ENCODE measurements at regions not wholly inside any gene's neighbourhood (a gene's known extent, or its start where the extent isn't known, plus 50 kb on each side); places are given as distances from the start of the nearest gene placed in this dataset.
"Not testable (repeated sequence)": the region's sequence is repeated elsewhere in the genome, so short reads cannot be mapped to it uniquely, and the experiment has no call there.

DNA sequence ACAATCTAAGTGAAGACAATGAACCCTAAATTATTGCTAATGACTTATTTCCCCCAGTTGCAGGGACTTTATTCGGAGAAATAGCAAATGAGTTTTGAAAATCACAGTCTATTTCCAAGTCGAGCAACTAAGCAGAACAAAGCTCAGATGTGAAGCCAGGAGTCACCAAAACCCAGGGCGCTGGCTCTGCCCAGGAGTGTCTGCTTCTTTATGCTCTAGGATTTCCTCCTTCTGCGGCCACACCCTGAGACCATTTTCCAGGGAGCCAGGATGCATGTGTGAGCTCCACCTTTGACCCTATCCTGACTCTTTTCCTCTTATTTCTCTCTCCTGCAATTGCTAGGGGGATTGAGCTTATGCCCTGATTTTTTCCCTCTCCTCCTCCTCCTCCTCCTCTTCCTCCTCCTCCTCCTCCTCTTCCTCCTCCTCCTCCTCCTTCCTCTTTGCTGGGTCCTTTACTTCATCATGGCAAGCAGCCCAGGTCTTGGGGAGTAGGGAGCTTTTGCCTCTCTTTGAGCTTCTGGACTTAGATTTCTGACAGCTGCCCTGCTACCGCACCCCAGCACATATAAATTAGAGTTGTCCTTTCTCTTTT, 234.4 kb downstream of the ARL4A start:
- CTCF ChIA-PET: no interaction called here
- no peak overlapping the region for H3K4me3 ChIP-seq (ENCODE audit: low read length)
- DNase-seq: no peak
- H3K9me3 ChIP-seq (ENCODE audit: low read length): no peaks in the 10 kb centered on the region
- Mint-ChIP-seq H3K9me3 (peaks cover 0 to 2% (median 0%) of the 10 kb centered on the region in 5 donors), H3K36me3 (no peaks in the 10 kb centered on the region), H3K27ac (no peak overlapping the region), H3K4me3 (no peak overlapping the region), H3K4me1 (no peaks in the 10 kb centered on the region), H3K27me3 (peaks cover 0 to 3% of the 10 kb centered on the region in 2 donors)
- no peaks in the 10 kb centered on the region for H3K4me1 ChIP-seq (ENCODE audit: insufficient read depth, low read length)
- H3K27me3 ChIP-seq (ENCODE audit: insufficient read depth, low read length, poor library complexity, severe bottlenecking): no peaks in the 10 kb centered on the region
- no peaks in the 10 kb centered on the region for H3K36me3 ChIP-seq (ENCODE audit: insufficient read depth, low read length)
- H3K27ac ChIP-seq (ENCODE audit: low read depth, low read length): no peak overlapping the region
- POLR2A ChIA-PET: no interaction called here

DNA sequence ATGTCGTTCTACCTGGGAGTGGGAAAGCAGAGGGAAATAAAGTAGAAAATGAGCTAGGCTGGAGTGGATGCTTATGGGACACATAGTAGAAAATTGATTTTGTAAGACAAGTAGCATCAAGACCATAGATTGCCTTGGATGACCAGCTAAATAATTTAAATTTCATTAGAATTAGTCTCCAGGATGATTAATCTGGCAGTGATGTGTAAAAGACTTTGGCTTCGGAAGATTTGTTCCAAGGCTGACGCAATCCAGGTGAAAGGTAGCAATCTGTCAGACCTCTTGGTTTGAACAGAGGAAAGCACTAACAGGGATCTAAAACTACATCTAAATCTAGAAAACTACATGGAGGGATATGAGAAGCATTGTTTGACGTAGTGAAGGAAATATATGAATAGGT, 236.5 kb downstream of the ARL4A start:
- ChIA-PET POLR2A (no interaction called here), CTCF (no interaction called here)
- no peak for DNase-seq
- H3K4me3 ChIP-seq (ENCODE audit: low read length): no peak overlapping the region
- H3K27ac ChIP-seq (ENCODE audit: low read depth, low read length): no peak overlapping the region
- H3K9me3 ChIP-seq (ENCODE audit: low read length): no peaks in the 10 kb centered on the region
- no peak overlapping the region for H3K27ac Mint-ChIP-seq
- no peaks in the 10 kb centered on the region for H3K9me3 Mint-ChIP-seq
- no peaks in the 10 kb centered on the region for H3K36me3 ChIP-seq (ENCODE audit: insufficient read depth, low read length)
- H3K27me3 ChIP-seq (ENCODE audit: insufficient read depth, low read length, poor library complexity, severe bottlenecking): no peaks in the 10 kb centered on the region
- peaks cover 0 to 6% of the 10 kb centered on the region in 2 donors for H3K27me3 Mint-ChIP-seq
- H3K4me1 ChIP-seq (ENCODE audit: insufficient read depth, low read length): no peaks in the 10 kb centered on the region
- H3K4me1 Mint-ChIP-seq: no peaks in the 10 kb centered on the region
- H3K4me3 Mint-ChIP-seq: no peak overlapping the region
- H3K36me3 Mint-ChIP-seq: no peaks in the 10 kb centered on the region

DNA sequence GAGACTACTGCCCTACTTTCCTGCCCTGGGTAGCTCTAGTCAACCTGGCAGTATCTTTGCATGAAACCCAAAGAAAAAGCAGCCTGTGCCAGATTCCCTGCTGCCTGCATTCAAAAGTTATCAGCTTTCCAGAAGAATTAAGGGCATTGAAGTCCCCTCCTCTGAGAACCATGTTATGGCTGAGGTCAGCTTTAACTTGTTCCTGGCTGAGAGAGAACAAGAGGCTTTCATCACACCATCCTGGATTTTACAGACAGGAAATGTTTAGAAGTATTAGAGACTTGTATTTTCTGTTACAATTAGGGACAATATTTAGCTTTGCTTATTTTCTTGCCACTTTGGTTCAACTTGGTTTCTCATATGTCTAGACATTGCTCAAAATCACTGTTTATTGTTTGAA, 238.8 kb downstream of the ARL4A start:
- no peaks in the 10 kb centered on the region for H3K36me3 ChIP-seq (ENCODE audit: insufficient read depth, low read length)
- CTCF ChIA-PET: no interaction called here
- no peaks in the 10 kb centered on the region for H3K9me3 Mint-ChIP-seq
- no peak overlapping the region for H3K4me3 Mint-ChIP-seq
- H3K4me1 Mint-ChIP-seq: no peaks in the 10 kb centered on the region
- H3K27me3 ChIP-seq (ENCODE audit: insufficient read depth, low read length, poor library complexity, severe bottlenecking): no peaks in the 10 kb centered on the region
- H3K36me3 Mint-ChIP-seq: no peaks in the 10 kb centered on the region
- no peaks in the 10 kb centered on the region for H3K4me1 ChIP-seq (ENCODE audit: insufficient read depth, low read length)
- H3K27me3 Mint-ChIP-seq: peaks cover 0 to 3% of the 10 kb centered on the region in 2 donors
- H3K27ac ChIP-seq (ENCODE audit: low read depth, low read length): no peak overlapping the region
- DNase-seq: no peak
- POLR2A ChIA-PET: no interaction called here
- no peak overlapping the region for H3K27ac Mint-ChIP-seq
- no peaks in the 10 kb centered on the region for H3K9me3 ChIP-seq (ENCODE audit: low read length)
- no peak overlapping the region for H3K4me3 ChIP-seq (ENCODE audit: low read length)

DNA sequence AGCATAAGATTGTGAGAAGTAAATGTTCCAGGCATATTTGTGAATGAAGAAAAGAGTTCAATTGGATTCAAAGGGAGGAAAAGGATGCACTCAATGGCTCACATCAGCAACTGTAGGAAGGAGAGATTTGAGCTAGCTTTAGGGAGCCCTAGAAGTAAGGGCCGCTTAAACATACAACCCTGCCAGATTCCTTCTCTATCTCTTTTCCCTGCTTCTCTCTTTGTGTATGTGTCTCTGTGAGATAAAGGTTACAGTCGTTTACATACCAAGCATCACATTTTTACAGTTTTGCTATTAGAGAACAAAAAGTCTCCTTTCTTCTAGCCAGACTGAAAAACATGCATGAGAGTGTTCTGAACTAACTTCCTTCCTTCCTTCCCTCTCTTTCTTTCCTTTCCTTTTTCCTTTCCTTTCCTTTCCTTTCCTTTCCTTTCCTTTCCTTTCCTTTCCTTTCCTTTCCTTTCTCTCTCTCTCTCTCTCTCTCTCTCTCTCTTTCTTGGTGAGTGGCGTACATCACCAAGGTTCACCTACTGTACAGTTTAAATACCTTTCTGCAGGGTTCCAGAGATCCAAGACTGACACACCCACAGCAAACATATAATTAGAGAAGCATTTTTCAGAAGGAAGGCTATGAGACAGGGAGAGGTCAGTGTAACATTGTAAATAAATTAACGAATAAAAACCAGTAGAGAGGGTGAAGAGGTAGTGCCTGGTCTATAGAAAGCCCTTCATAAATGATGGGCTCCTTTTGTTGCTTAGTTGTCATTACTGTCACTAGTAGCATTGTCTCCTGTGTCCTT, 240.4 kb downstream of the ARL4A start:
- Histone ChIP-seq H3K9me3 (ENCODE audit: low read length) (no peaks in the 10 kb centered on the region), H3K4me3 (ENCODE audit: low read length) (no peak overlapping the region), H3K27ac (ENCODE audit: low read depth, low read length) (no peak overlapping the region), H3K4me1 (ENCODE audit: insufficient read depth, low read length) (no peaks in the 10 kb centered on the region), H3K36me3 (ENCODE audit: insufficient read depth, low read length) (no peaks in the 10 kb centered on the region), H3K27me3 (ENCODE audit: insufficient read depth, low read length, poor library complexity, severe bottlenecking) (no peaks in the 10 kb centered on the region)
- Mint-ChIP-seq H3K27me3 (peaks cover 0 to 5% of the 10 kb centered on the region in 2 donors), H3K27ac (no peak overlapping the region), H3K4me3 (no peak overlapping the region), H3K36me3 (no peaks in the 10 kb centered on the region), H3K9me3 (peaks cover 0 to 2% (median 0%) of the 10 kb centered on the region in 5 donors), H3K4me1 (no peaks in the 10 kb centered on the region)
- ChIA-PET CTCF (no interaction called here), POLR2A (no interaction called here)
- no peak for DNase-seq

DNA sequence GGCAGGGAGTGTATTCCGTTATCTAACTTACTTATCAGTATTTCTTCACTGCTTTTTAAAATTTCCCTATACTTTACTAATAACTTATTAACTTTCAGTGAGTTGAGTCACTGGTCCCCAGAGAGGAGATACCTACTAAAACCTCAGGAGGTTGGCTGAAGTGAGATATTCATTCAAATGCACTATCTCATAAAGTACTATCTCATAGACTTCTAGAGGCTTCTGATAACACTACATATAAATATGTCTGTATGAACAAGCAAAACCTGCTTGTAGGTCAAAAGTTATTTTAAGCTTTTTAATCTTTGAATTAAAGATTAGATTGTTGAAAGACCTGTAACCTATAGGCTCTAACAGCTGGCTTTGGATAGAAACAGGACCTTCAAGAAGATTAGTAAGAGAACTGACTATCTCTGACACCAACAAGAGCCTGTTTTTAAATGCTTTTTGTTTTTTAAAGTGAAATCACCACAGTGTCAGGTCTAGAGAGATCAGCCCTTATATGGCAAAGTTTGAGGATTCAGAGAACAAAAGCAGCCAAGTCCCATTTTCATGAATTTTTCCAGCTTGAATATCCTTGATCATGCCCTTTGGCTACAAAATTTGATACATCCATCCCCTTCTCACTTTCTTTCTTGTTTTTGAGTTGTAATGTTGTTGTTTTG, 242.2 kb downstream of the ARL4A start:
- H3K9me3 Mint-ChIP-seq: peaks cover 0 to 2% (median 0%) of the 10 kb centered on the region in 5 donors
- CTCF ChIA-PET: no interaction called here
- H3K27me3 Mint-ChIP-seq: peaks cover 0 to 5% of the 10 kb centered on the region in 2 donors
- no peak overlapping the region for H3K4me3 Mint-ChIP-seq
- no peak overlapping the region for H3K4me3 ChIP-seq (ENCODE audit: low read length)
- H3K4me1 ChIP-seq (ENCODE audit: insufficient read depth, low read length): no peaks in the 10 kb centered on the region
- no peak for DNase-seq
- H3K4me1 Mint-ChIP-seq: no peaks in the 10 kb centered on the region
- no peak overlapping the region for H3K27ac Mint-ChIP-seq
- H3K36me3 ChIP-seq (ENCODE audit: insufficient read depth, low read length): no peaks in the 10 kb centered on the region
- no peaks in the 10 kb centered on the region for H3K36me3 Mint-ChIP-seq
- no peak overlapping the region for H3K27ac ChIP-seq (ENCODE audit: low read depth, low read length)
- H3K9me3 ChIP-seq (ENCODE audit: low read length): no peaks in the 10 kb centered on the region
- POLR2A ChIA-PET: no interaction called here
- no peaks in the 10 kb centered on the region for H3K27me3 ChIP-seq (ENCODE audit: insufficient read depth, low read length, poor library complexity, severe bottlenecking)

DNA sequence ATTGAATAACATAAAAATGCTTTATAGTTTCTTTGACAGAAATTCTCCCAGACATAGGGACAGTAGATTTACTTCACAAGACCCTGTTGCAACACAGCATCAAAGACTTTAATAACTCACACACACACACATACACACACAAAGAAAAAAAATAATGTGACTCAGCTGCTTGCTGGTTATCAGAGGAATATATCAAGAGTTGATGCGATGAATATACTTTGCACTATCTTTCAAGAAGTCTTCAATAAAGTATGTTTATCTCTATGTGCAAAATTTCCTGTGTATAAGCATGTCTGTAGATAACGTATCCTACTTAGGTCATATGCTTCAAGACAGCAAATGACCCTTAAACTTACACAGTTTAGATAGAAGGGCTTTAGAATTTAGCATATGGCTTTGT, 243.1 kb downstream of the ARL4A start:
- H3K27ac Mint-ChIP-seq: no peak overlapping the region
- POLR2A ChIA-PET: no interaction called here
- H3K4me1 ChIP-seq (ENCODE audit: insufficient read depth, low read length): no peaks in the 10 kb centered on the region

DNA sequence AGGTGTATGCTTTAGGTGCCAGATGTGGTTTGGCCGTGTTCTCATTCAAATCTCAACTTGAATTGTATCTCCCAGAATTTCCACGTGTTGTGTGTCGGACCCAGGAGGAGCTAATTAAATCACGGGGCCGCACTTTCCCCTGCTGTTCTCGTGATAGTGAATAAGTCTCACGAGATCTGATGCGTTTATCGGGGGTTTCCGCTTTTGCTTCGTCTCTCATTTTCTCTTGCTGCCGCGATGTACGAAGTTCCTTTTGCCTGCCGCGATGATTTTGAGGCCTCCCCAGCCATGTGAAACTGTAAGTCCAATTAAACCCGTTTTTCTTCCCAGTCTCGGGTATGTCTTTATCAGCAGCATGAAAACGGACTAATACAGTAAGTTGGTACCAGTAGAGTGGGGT, 244.0 kb downstream of the ARL4A start:
- DNase-seq; H3K27ac ChIP-seq (ENCODE audit: low read depth, low read length); H3K36me3 ChIP-seq (ENCODE audit: insufficient read depth, low read length); H3K27me3 ChIP-seq (ENCODE audit: insufficient read depth, low read length, poor library complexity, severe bottlenecking); CTCF ChIA-PET; H3K4me3 ChIP-seq (ENCODE audit: low read length); H3K4me1 Mint-ChIP-seq; POLR2A ChIA-PET; H3K27ac Mint-ChIP-seq; H3K9me3 ChIP-seq (ENCODE audit: low read length); H3K4me3 Mint-ChIP-seq; H3K4me1 ChIP-seq (ENCODE audit: insufficient read depth, low read length); H3K27me3 Mint-ChIP-seq; H3K36me3 Mint-ChIP-seq; H3K9me3 Mint-ChIP-seq: not testable (repeated sequence)

More for the DNA sequence above, 243.1 kb downstream of the ARL4A start:
- Mint-ChIP-seq H3K27me3 (peaks cover under 1 to 5% of the 10 kb centered on the region in 2 donors), H3K36me3 (no peaks in the 10 kb centered on the region), H3K4me1 (no peaks in the 10 kb centered on the region), H3K4me3 (no peak overlapping the region), H3K9me3 (peaks cover 0 to 2% (median 0%) of the 10 kb centered on the region in 5 donors)
- Histone ChIP-seq H3K27me3 (ENCODE audit: insufficient read depth, low read length, poor library complexity, severe bottlenecking) (no peaks in the 10 kb centered on the region), H3K36me3 (ENCODE audit: insufficient read depth, low read length) (no peaks in the 10 kb centered on the region), H3K9me3 (ENCODE audit: low read length) (no peaks in the 10 kb centered on the region), H3K4me3 (ENCODE audit: low read length) (no peak overlapping the region), H3K27ac (ENCODE audit: low read depth, low read length) (no peak overlapping the region)
- CTCF ChIA-PET: no interaction called here
- no peak for DNase-seq

DNA sequence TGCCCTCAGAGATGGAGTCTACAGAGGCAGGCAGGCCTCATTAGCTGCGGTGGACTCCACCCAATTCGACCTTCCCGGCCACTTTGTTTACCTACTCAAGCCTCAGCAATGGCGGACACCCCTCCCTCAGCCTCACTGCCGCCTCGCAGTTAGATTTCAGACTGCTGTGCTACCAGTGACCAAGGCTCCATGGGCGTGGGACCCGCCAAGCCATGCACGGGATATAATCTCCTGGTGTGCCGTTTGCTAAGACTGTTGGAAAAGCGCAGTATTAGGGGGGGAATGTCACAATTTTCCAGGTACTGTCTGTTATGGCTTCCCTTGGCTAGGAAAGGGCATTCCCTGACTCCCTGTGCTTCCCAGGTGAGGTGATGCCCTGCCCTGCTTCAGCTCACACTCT, 252.3 kb downstream of the ARL4A start:
- H3K27ac ChIP-seq (ENCODE audit: low read depth, low read length): no peak overlapping the region
- H3K4me3 Mint-ChIP-seq: no peak overlapping the region
- H3K9me3 Mint-ChIP-seq: peaks cover 0 to 5% (median 2%) of the 10 kb centered on the region in 5 donors
- H3K9me3 ChIP-seq (ENCODE audit: low read length): no peaks in the 10 kb centered on the region
- peaks cover 3 to 6% of the 10 kb centered on the region in 2 donors for H3K27me3 Mint-ChIP-seq
- CTCF ChIA-PET: no interaction called here
- DNase-seq: no peak
- no peaks in the 10 kb centered on the region for H3K36me3 ChIP-seq (ENCODE audit: insufficient read depth, low read length)
- POLR2A ChIA-PET: no interaction called here
- no peaks in the 10 kb centered on the region for H3K4me1 ChIP-seq (ENCODE audit: insufficient read depth, low read length)
- H3K36me3 Mint-ChIP-seq: no peaks in the 10 kb centered on the region
- H3K27me3 ChIP-seq (ENCODE audit: insufficient read depth, low read length, poor library complexity, severe bottlenecking): no peaks in the 10 kb centered on the region
- no peak overlapping the region for H3K4me3 ChIP-seq (ENCODE audit: low read length)
- H3K27ac Mint-ChIP-seq: no peak overlapping the region
- no peaks in the 10 kb centered on the region for H3K4me1 Mint-ChIP-seq

All from CD8-positive, alpha-beta memory T cell (primary cell).